CD14-positive monocyte (primary cell): ENCODE measurements at regions not wholly inside any gene's neighbourhood (a gene's known extent, or its start where the extent isn't known, plus 50 kb on each side); places are given as distances from the start of the nearest gene placed in this dataset.

Experiments used
- DNase-seq, 3 donors: peaks; one replicate each; pipeline ENCODE4 v3.0.0-alpha.2; 2011 to 2022
- H2AFZ ChIP-seq: 2 replicates; pipeline ENCODE4 v1.6.0; 2012; ENCODE audit warnings: mild to moderate bottlenecking, low read depth, low read length, inconsistent platforms; ENCODE audit not compliant: insufficient read depth, poor library complexity, severe bottlenecking
- H3K27ac ChIP-seq, 2 donors: 1 replicate in 1 of 2; 2 replicates in 1 of 2; pipeline ENCODE4 v1.5.1; 2012 to 2013; ENCODE audit warnings: low read length in 2 of 2, control low read depth in 1 of 2, inconsistent platforms in 1 of 2, low read depth in 1 of 2, mild to moderate bottlenecking in 1 of 2
- H3K27me3 ChIP-seq, 2 donors: one replicate each; pipeline versions ENCODE4 v1.6.0 to v1.6.1; 2011 to 2013; ENCODE audit warnings: low read length in 2 of 2; ENCODE audit not compliant: control insufficient read depth in 2 of 2, insufficient read depth in 2 of 2
- H3K36me3 ChIP-seq, 2 donors: replicated peaks in 1 of 2; 1 replicate in 1 of 2; 2 replicates in 1 of 2; pipeline versions ENCODE4 v1.5.1 to v1.6.1; 2012 to 2013; ENCODE audit warnings: low read length in 2 of 2, control low read depth in 1 of 2, inconsistent platforms in 1 of 2, mild to moderate bottlenecking in 1 of 2; ENCODE audit not compliant: insufficient read depth in 2 of 2, control insufficient read depth in 1 of 2
- H3K4me1 ChIP-seq, 2 donors: 1 replicate in 1 of 2; 2 replicates in 1 of 2; pipeline versions ENCODE4 v1.5.1 to v1.6.1; 2012 to 2013; ENCODE audit warnings: low read length in 2 of 2, control low read depth in 1 of 2, inconsistent platforms in 1 of 2, mild to moderate bottlenecking in 1 of 2, moderate library complexity in 1 of 2; ENCODE audit not compliant: insufficient read depth in 2 of 2, control insufficient read depth in 1 of 2
- H3K4me2 ChIP-seq: replicated peaks from 2 replicates; pipeline ENCODE3; 2012; ENCODE audit warnings: low read length, moderate library complexity, mild to moderate bottlenecking; ENCODE audit not compliant: poor library complexity, severe bottlenecking; ENCODE audit errors: extremely low read depth
- H3K4me3 ChIP-seq, 3 experiments: fragments of 200-600 bp in 1 of 3; sonication (generic) in 1 of 3; replicated peaks in 1 of 3; 1 replicate in 2 of 3; 2 replicates in 1 of 3; pipeline ENCODE4 v1.5.1; 2011 to 2013; ENCODE audit warnings: low read length in 3 of 3, mild to moderate bottlenecking in 3 of 3, control low read depth in 2 of 3, low read depth in 2 of 3, inconsistent platforms in 1 of 3, moderate library complexity in 1 of 3
- H3K79me2 ChIP-seq: 2 replicates; pipeline ENCODE4 v1.6.0; 2012; ENCODE audit warnings: mild to moderate bottlenecking, control low read depth, inconsistent platforms, low read length, moderate library complexity; ENCODE audit not compliant: insufficient read depth
- H3K9ac ChIP-seq: 2 replicates; pipeline ENCODE4 v1.6.0; 2017; ENCODE audit warnings: low read length, mild to moderate bottlenecking; ENCODE audit not compliant: insufficient read depth, poor library complexity, severe bottlenecking
- H3K9me3 ChIP-seq, 2 donors: replicated peaks in 1 of 2; 1 replicate in 1 of 2; 2 replicates in 1 of 2; pipeline versions ENCODE4 v1.5.1 to v1.6.1; 2012 to 2013; ENCODE audit warnings: low read length in 2 of 2, control low read depth in 1 of 2; ENCODE audit not compliant: control insufficient read depth in 1 of 2, insufficient read depth in 1 of 2
- H4K20me1 ChIP-seq: 2 replicates; pipeline ENCODE4 v1.6.0; 2012; ENCODE audit warnings: mild to moderate bottlenecking, low read length, control low read depth, moderate library complexity; ENCODE audit not compliant: insufficient read depth
- H3K27ac Mint-ChIP-seq, 7 donors: one replicate each; pipeline ENCODE4 v1.8.0; 2020; ENCODE audit warnings: mild to moderate bottlenecking in 7 of 7, mixed read lengths in 7 of 7, moderate library complexity in 6 of 7, inconsistent platforms in 2 of 7
- H3K27me3 Mint-ChIP-seq, 3 donors: one replicate each; pipeline ENCODE4 v1.8.0; 2021 to 2022; ENCODE audit warnings: low read depth in 3 of 3, mild to moderate bottlenecking in 3 of 3, mixed read lengths in 3 of 3, moderate library complexity in 3 of 3, inconsistent platforms in 1 of 3
- H3K36me3 Mint-ChIP-seq, 2 donors: one replicate each; pipeline ENCODE4 v1.8.0; 2020; ENCODE audit warnings: mixed read lengths in 2 of 2, inconsistent platforms in 1 of 2, mild to moderate bottlenecking in 1 of 2
- H3K4me1 Mint-ChIP-seq: one replicate; pipeline ENCODE4 v1.8.0; 2020; ENCODE audit warnings: mild to moderate bottlenecking, mixed read lengths
- H3K4me3 Mint-ChIP-seq, 2 donors: one replicate each; pipeline ENCODE4 v1.8.0; 2020; ENCODE audit warnings: mild to moderate bottlenecking in 2 of 2, mixed read lengths in 2 of 2, moderate library complexity in 1 of 2
- H3K9me3 Mint-ChIP-seq, 7 donors: one replicate each; pipeline ENCODE4 v1.8.0; 2020 to 2022; ENCODE audit warnings: mixed read lengths in 7 of 7, mild to moderate bottlenecking in 6 of 7, moderate library complexity in 6 of 7, inconsistent platforms in 2 of 7
- WGBS: methylation state at CpG from one replicate; pipeline ENCODE4 v1.1.5; 2013; ENCODE audit warnings: missing lambda C conversion rate; ENCODE audit not compliant: insufficient coverage; 5-methylcytosine and 5-hydroxymethylcytosine counted together
- intact Hi-C, 2 donors: fragments of 100-400 bp; cut with micrococcal nuclease; formaldehyde crosslinking; loops; one replicate each; pipeline versions ENCODE4 v1.15.0 to v1.15.1; 2023
- TF ChIP-seq, protein P1 (sequence below): fragments of 200-600 bp; IDR thresholded peaks from one replicate; pipeline ENCODE4 v1.8.0; 2022; ENCODE audit warnings: antibody characterized with exemption, mild to moderate bottlenecking

GRCh38 chr12:90128526-90128925, 419.9 kb upstream of the ATP2B1 start:
- Histone ChIP-seq H3K4me1 (no peaks in the 10 kb centered on the region), H3K79me2 (no peaks in the 10 kb centered on the region), H3K36me3 (no peaks in the 10 kb centered on the region), H4K20me1 (no peaks in the 10 kb centered on the region), H2AFZ (no peak overlapping the region), H3K27me3 (no peaks in the 10 kb centered on the region), H3K4me3 (no peak overlapping the region), H3K9ac (no peak overlapping the region), H3K9me3 (no peaks in the 10 kb centered on the region), H3K4me2 (no peak overlapping the region), H3K27ac (no peak overlapping the region)
- DNase-seq, result no peak
- H3K4me1 Mint-ChIP-seq, result peaks cover 4% of the 10 kb centered on the region
- TF ChIP-seq, protein P1, sequence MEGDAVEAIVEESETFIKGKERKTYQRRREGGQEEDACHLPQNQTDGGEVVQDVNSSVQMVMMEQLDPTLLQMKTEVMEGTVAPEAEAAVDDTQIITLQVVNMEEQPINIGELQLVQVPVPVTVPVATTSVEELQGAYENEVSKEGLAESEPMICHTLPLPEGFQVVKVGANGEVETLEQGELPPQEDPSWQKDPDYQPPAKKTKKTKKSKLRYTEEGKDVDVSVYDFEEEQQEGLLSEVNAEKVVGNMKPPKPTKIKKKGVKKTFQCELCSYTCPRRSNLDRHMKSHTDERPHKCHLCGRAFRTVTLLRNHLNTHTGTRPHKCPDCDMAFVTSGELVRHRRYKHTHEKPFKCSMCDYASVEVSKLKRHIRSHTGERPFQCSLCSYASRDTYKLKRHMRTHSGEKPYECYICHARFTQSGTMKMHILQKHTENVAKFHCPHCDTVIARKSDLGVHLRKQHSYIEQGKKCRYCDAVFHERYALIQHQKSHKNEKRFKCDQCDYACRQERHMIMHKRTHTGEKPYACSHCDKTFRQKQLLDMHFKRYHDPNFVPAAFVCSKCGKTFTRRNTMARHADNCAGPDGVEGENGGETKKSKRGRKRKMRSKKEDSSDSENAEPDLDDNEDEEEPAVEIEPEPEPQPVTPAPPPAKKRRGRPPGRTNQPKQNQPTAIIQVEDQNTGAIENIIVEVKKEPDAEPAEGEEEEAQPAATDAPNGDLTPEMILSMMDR, result no peak
- no peaks in the 10 kb centered on the region for H3K36me3 Mint-ChIP-seq
- no peak overlapping the region for H3K27ac Mint-ChIP-seq
- peaks cover 0 to 3% (median 0%) of the 10 kb centered on the region in 3 donors for H3K27me3 Mint-ChIP-seq
- no peak overlapping the region for H3K4me3 Mint-ChIP-seq
- 73% methylated on average over 4 of the region's 4 CpGs for WGBS
- H3K9me3 Mint-ChIP-seq, result no peaks in the 10 kb centered on the region
- intact Hi-C loops, result no loop called here

DNA sequence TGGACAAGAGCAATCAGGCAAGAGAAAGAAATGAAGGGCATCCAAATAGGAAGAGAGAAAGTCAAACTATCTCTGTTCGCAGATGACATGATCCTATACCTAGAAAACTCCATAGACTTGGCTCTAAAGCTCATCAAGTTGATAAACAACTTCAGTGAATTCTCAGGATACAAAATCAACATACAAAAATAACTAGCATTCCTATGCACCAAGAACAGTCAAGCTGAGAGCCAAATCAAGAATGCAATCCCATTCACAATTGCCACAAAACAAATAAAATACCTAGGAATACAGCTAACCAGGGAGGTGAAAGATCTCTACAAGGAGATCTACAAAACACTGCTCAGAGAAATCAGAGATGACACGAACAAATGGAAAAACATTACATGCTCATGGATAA, 417.5 kb upstream of the ATP2B1 start:
- Mint-ChIP-seq H3K36me3 (no peaks in the 10 kb centered on the region), H3K27me3 (peaks cover 0 to 3% (median 2%) of the 10 kb centered on the region in 3 donors), H3K27ac (no peak overlapping the region), H3K4me1 (peaks cover 4% of the 10 kb centered on the region), H3K9me3 (peaks cover 5 to 10% (median 6%) of the 10 kb centered on the region in 7 donors), H3K4me3 (no peak overlapping the region)
- Histone ChIP-seq H3K9ac (no peak overlapping the region), H3K79me2 (no peaks in the 10 kb centered on the region), H3K27ac (no peak overlapping the region), H3K9me3 (peaks cover 4 to 16% of the 10 kb centered on the region in 2 donors), H3K4me2 (no peak overlapping the region), H3K27me3 (no peaks in the 10 kb centered on the region), H3K4me1 (no peaks in the 10 kb centered on the region), H3K4me3 (no peak overlapping the region), H2AFZ (no peak overlapping the region), H4K20me1 (no peaks in the 10 kb centered on the region), H3K36me3 (no peaks in the 10 kb centered on the region)
- WGBS, result no CpG with 5 or more reads among the region's 2 CpGs
- DNase-seq, result no peak
- intact Hi-C loops, result no loop called here
- TF ChIP-seq, protein P1, result no peak
